DND-41 (cell line): ENCODE measurements at regions not wholly inside any gene's neighbourhood (a gene's known extent, or its start where the extent isn't known, plus 50 kb on each side); places are given as distances from the start of the nearest gene placed in this dataset.

Experiments used
- CTCF ChIP-seq: IDR thresholded peaks from 2 replicates; pipeline ENCODE4 v1.5.1; 2012; ENCODE audit warnings: borderline replicate concordance, low read length, moderate library complexity, mild to moderate bottlenecking; ENCODE audit not compliant: poor library complexity, severe bottlenecking; ENCODE audit errors: extremely low read depth
- EZH2 ChIP-seq: IDR thresholded peaks from 3 replicates; pipeline ENCODE4 v1.6.1; 2012; ENCODE audit warnings: borderline replicate concordance, low read depth, mild to moderate bottlenecking, moderate library complexity, low read length, inconsistent platforms; ENCODE audit not compliant: severe bottlenecking

- TF ChIP-seq EZH2 (no peak), CTCF (no peak)
Observed at GRCh38 chr15:66963084-66963483, 102.3 kb upstream of the SMAD3 start.
